ENCODE measurements at regions not wholly inside any gene's neighbourhood (a gene's known extent, or its start where the extent isn't known, plus 50 kb on each side); places are given as distances from the start of the nearest gene placed in this dataset.

GRCh38 chr2:9745153-9745899, 97.9 kb upstream of the TAF1B start:
- TF ChIP-seq CTCF (IDR thresholded peaks at IDR 0.05; ENCODE audit: borderline replicate concordance, insufficient read depth, low read depth, low read length) = no peak
- H3K4me3 ChIP-seq (ENCODE audit: low read depth, low read length) = no peak overlapping the region

- no peak overlapping the region for H3K4me3 ChIP-seq (ENCODE audit: low read depth, low read length)
- no peak for TF ChIP-seq CTCF (IDR thresholded peaks at IDR 0.05; ENCODE audit: borderline replicate concordance, insufficient read depth, low read depth, low read length)
These were observed 95.9 kb upstream of the TAF1B start for GRCh38 chr2:9747396-9747795.

- no peak overlapping the region for H3K4me3 ChIP-seq (ENCODE audit: low read depth, low read length)
- TF ChIP-seq CTCF (IDR thresholded peaks at IDR 0.05; ENCODE audit: borderline replicate concordance, insufficient read depth, low read depth, low read length) = no peak
These were observed 94.7 kb upstream of the TAF1B start for GRCh38 chr2:9748577-9748976.

- H3K4me3 ChIP-seq (ENCODE audit: low read depth, low read length) = no peak overlapping the region
- no peak for TF ChIP-seq CTCF (IDR thresholded peaks at IDR 0.05; ENCODE audit: borderline replicate concordance, insufficient read depth, low read depth, low read length)
These were observed 93.6 kb upstream of the TAF1B start for GRCh38 chr2:9749546-9750223.

- no peak for TF ChIP-seq CTCF (IDR thresholded peaks at IDR 0.05; ENCODE audit: borderline replicate concordance, insufficient read depth, low read depth, low read length)
- no peak overlapping the region for H3K4me3 ChIP-seq (ENCODE audit: low read depth, low read length)
These were observed 92.8 kb upstream of the TAF1B start for GRCh38 chr2:9750224-9751215.

GRCh38 chr2:9751831-9752230, 91.4 kb upstream of the TAF1B start:
- no peak for TF ChIP-seq CTCF (IDR thresholded peaks at IDR 0.05; ENCODE audit: borderline replicate concordance, insufficient read depth, low read depth, low read length)
- H3K4me3 ChIP-seq (ENCODE audit: low read depth, low read length) = no peak overlapping the region

All from GM12875 (cell line).